NCI-H2081 treated with DMSO at 0.1 percent for 48 hours (cell line): ENCODE measurements at regions not wholly inside any gene's neighbourhood (a gene's known extent, or its start where the extent isn't known, plus 50 kb on each side); places are given as distances from the start of the nearest gene placed in this dataset.
A peak's percentile ranks its signal among the peaks of the same experiment; 100 is the strongest.
"Not testable (repeated sequence)": the region's sequence is repeated elsewhere in the genome, so short reads cannot be mapped to it uniquely, and the experiment has no call there.

Experiments
- DNase-seq: peaks from one replicate; lab custom pipeline; 2025; lab: John Stamatoyannopoulos, UW

GRCh38 chr10:28354511-28354910 is 51.6 kb upstream of the MPP7 start:
- no peak for DNase-seq

DNA sequence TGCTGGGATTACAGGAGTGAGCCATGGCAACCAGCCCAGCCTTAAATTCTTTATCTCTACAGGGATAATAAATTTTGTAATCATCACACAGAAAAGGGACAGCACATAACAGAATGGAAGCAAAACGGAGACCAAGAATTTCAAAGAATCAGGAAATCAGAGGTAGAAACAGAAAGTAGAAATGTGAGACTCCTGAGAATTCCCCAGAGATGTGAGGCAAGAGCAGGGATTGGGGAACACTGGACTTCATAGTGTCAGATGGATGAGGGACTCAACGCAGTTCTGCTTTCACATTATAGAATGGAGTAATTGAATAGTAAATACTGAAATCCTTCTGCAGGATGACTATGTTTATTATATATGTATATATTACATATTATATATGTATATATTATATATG is 52.5 kb upstream of the MPP7 start:
- DNase-seq, result no peak

DNA sequence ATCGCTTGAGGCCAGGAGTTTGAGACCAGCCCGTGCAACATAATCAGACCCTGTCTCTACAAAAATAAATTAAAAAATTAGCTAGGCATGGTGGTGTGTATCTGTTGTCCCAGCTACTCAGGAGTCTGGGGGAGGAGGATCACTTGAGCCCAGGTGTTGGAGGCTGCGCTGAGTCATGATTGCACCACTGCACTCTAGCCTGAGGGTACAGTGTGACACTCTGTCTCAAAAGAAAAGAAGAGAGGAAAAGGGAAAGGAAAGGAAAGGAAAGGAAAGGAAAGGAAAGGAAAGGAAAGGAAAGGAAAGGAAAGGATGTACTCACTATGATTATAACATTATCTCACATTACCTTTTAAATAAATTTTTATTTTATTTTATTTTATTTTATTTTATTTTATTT is 56.5 kb upstream of the MPP7 start:
- no peak for DNase-seq

- DNase-seq, result no peak
Observed at GRCh38 chr10:28360175-28360574, 57.3 kb upstream of the MPP7 start.

GRCh38 chr10:28363376-28363775 is 60.5 kb upstream of the MPP7 start:
- DNase-seq, result no peak

DNA sequence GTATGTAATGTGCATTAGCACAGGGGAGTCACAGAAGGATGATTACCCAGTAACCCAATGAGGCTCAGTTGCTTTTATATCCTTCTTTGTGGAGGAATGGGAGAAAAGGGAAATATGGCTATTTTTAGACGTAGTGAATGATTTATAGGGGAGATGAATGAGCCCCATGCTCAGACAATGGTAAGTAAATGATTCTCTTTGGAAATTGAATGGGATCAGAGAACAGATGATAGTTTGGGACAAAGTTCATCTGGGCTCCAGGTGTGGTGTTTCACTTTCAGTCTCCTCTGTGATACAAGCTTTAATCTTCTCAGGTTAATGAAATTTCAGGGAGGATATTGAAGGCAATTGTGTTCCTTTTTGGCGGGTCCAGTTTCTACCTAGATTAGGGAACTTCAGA is 63.0 kb upstream of the MPP7 start:
- no peak for DNase-seq

DNA sequence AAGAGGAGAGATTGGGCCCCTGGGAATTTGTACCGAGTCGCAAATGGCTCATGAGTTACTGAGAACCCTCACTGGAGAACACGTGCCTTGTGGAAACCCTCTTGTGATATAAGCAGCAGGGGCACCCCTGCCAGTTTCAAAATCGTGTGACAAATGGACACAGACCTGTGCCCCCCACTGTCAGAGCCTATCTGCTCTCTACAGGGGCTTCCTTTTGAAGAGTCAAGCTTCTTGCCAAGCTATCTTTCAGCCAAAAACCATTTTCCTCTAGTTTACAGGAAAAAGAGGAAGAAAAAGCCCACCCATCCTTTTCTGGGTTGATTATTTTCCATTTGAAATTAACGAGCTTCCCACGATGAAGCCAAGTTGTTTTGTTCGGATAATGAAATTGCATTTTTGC is 64.1 kb upstream of the MPP7 start:
- no peak for DNase-seq

- DNase-seq, result no peak
Observed at GRCh38 chr10:28367413-28367812, 64.5 kb upstream of the MPP7 start.

GRCh38 chr10:28367929-28368484 is 65.1 kb upstream of the MPP7 start:
- DNase-seq, result no peak

DNA sequence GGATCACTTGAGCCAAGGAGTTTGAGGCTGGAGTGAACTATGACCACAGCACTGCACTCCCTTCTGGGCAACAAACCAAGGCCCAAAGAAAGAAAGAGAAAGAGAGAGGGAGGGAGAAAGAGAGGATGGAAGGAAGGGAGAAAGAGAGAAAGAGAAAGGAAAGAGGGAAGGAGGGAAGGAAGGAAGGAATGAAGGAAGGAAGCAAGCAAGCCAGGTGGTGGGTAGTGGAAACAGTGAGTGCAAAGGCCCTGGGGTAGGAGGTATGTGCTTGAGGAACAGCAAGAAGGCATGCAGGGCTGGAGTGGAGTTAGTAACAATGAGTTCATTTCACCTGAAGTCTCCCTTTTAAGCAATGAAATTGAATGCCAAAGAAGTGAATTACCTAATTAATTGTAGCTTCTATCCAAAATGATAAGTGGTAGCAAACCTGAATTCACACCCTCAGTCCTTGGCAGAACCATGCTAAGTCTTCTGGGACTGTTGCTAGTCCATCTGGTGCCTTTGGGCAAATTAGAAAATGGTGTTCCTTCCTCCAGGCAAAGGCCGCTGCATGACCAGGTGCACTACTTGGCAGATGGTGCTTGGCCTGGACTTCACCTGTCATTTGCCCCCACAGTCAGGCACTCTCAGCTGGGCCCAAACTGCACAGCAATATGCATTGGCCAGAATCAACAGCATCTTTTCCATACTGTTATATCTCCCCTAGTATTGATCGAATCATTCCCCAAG is 67.4 kb upstream of the MPP7 start:
- DNase-seq, result no peak

GRCh38 chr10:28371638-28372037 is 68.8 kb upstream of the MPP7 start:
- DNase-seq, result not testable (repeated sequence)

GRCh38 chr10:28374036-28374435 is 71.2 kb upstream of the MPP7 start:
- DNase-seq, result no peak

- no peak for DNase-seq
Observed at GRCh38 chr10:28375399-28376354, 72.8 kb upstream of the MPP7 start.

GRCh38 chr10:28378986-28379585 is 76.2 kb upstream of the MPP7 start:
- no peak for DNase-seq

- DNase-seq, result no peak
Observed at GRCh38 chr10:28381466-28381865, 78.6 kb upstream of the MPP7 start.

- peak; percentile 31 for DNase-seq
Observed at GRCh38 chr10:28381903-28382347, 79.1 kb upstream of the MPP7 start.

DNA sequence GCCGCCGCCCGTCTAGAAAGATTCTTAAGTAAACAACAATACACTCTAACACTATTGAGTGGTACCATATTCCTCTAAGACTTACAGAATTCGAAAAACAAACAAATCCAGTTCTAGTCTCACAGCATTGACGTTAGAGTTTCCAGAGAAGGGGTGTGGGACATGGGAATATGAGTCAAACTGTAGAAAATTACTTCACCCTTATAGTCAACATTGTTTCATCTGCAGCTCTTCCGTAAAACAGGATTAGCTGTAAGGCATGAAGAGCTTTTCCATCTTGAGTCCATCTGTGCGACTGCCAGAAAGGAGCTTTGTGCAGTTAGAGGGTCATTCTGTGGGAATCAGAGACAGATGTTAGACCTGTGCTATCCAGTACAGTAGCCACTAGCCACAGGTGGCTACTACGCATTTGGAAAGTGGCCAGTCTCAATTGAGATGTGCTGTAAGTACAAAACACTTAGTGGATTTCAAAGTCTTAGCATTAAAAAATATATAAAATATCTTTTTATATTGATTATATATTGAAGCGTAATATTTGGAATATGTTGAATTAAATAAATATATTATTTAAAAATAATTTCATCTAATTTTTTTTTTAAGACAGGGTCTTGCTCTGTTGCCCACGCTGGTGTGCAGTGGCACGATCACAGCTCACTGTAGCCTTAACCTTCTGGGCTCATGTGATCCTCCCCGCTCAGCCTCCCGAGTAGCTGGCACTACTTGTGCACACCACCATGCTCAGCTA is 79.8 kb upstream of the MPP7 start:
- no peak for DNase-seq

- no peak for DNase-seq
Observed at GRCh38 chr10:28384557-28384956, 81.7 kb upstream of the MPP7 start.

GRCh38 chr10:28385748-28386502 is 83.1 kb upstream of the MPP7 start:
- DNase-seq, result no peak

DNA sequence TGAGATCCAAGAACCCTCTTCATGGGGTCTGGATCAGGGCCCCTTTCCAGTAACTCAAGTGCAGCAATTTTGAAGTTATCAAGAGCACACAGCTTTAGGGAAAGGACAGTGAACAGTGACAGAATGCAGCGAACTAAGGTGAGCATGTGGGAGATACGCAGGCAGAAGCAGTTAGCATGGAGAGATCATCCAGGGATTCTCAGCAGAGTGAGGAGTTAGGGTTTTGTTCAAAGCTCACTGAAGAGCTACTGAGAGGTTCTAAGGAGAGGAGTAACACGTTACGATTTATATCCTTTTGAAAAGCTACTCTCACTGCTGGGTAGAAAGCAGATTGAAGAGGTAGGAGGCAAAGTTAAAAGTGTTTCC is 83.6 kb upstream of the MPP7 start:
- no peak for DNase-seq

- no peak for DNase-seq
Observed at GRCh38 chr10:28387140-28387539, 84.3 kb upstream of the MPP7 start.
